Gastrocnemius medialis (tissue), 4 donors: ENCODE measurements at regions not wholly inside any gene's neighbourhood (a gene's known extent, or its start where the extent isn't known, plus 50 kb on each side); places are given as distances from the start of the nearest gene placed in this dataset.

Experiments used
- CTCF ChIP-seq, 5 experiments: fragments of 450-650 bp in 3 of 5; fragments of 200-600 bp in 2 of 5; sonication (generic) in 2 of 5; IDR thresholded peaks in 4 of 5; conservative IDR thresholded peaks in 1 of 5; 1 replicate in 4 of 5; 2 replicates in 1 of 5; pipeline ENCODE4 v1.5.1; 2016 to 2019; ENCODE audit warnings: antibody characterized with exemption in 5 of 5, mild to moderate bottlenecking in 3 of 5, moderate library complexity in 3 of 5
- POLR2A ChIP-seq, 2 donors: fragments of 450-650 bp; IDR thresholded peaks; one replicate each; pipeline ENCODE4 v1.6.1; 2017; ENCODE audit warnings: antibody characterized with exemption in 2 of 2, mild to moderate bottlenecking in 2 of 2, moderate library complexity in 2 of 2

GRCh38 chr2:181786371-181787228 lies 104.9 kb upstream of the ITPRID2 start:
- TF ChIP-seq CTCF (IDR thresholded peaks at IDR 0.05 in 4 of 5, conservative IDR thresholded peaks at IDR 0.05 in 1 of 5) (no peak), POLR2A (IDR thresholded peaks at IDR 0.05) (no peak)
